MV-4-11 (cell line): ENCODE measurements at regions not wholly inside any gene's neighbourhood (a gene's known extent, or its start where the extent isn't known, plus 50 kb on each side); places are given as distances from the start of the nearest gene placed in this dataset.

Experiments
- DNase-seq: peaks from one replicate; lab custom pipeline; 2025; lab: John Stamatoyannopoulos, UW

GRCh38 chr9:73655831-73656230 is 504.2 kb downstream of the ANXA1 start:
- no peak for DNase-seq

GRCh38 chr9:73665253-73665652 is 513.6 kb downstream of the ANXA1 start:
- no peak for DNase-seq

- DNase-seq, result no peak
Observed at GRCh38 chr9:73667749-73668148, 516.1 kb downstream of the ANXA1 start.

GRCh38 chr9:73680831-73681230 is 529.2 kb downstream of the ANXA1 start:
- DNase-seq, result no peak

- DNase-seq, result no peak
Observed at GRCh38 chr9:73682789-73683188, 531.1 kb downstream of the ANXA1 start.

- DNase-seq, result peak; percentile 27
Observed at GRCh38 chr9:73683862-73684591, 532.4 kb downstream of the ANXA1 start.

GRCh38 chr9:73684601-73685000 is 532.9 kb downstream of the ANXA1 start:
- DNase-seq, result no peak

- no peak for DNase-seq
Observed at GRCh38 chr9:73685786-73686185, 534.1 kb downstream of the ANXA1 start.

- DNase-seq, result no peak
Observed at GRCh38 chr9:73689051-73689870, 537.6 kb downstream of the ANXA1 start.

- DNase-seq, result no peak
Observed at GRCh38 chr9:73701415-73702057, 549.9 kb downstream of the ANXA1 start.

- DNase-seq, result no peak
Observed at GRCh38 chr9:73714294-73714693, 562.6 kb downstream of the ANXA1 start.

- no peak for DNase-seq
Observed at GRCh38 chr9:73715591-73715990, 563.9 kb downstream of the ANXA1 start.

GRCh38 chr9:73719660-73720059 is 568.0 kb downstream of the ANXA1 start:
- DNase-seq, result no peak

- DNase-seq, result no peak
Observed at GRCh38 chr9:73720601-73721000, 568.9 kb downstream of the ANXA1 start.

- no peak for DNase-seq
Observed at GRCh38 chr9:73736270-73736669, 584.6 kb downstream of the ANXA1 start.

- no peak for DNase-seq
Observed at GRCh38 chr9:73738741-73739530, 587.3 kb downstream of the ANXA1 start.

- DNase-seq, result no peak
Observed at GRCh38 chr9:73741316-73741715, 589.7 kb downstream of the ANXA1 start.

- DNase-seq, result no peak
Observed at GRCh38 chr9:73742412-73742811, 590.7 kb downstream of the ANXA1 start.

GRCh38 chr9:73743826-73744225 is 592.2 kb downstream of the ANXA1 start:
- DNase-seq, result no peak

GRCh38 chr9:73745598-73745997 is 593.9 kb downstream of the ANXA1 start:
- no peak for DNase-seq

- DNase-seq, result no peak
Observed at GRCh38 chr9:73753171-73753570, 601.5 kb downstream of the ANXA1 start.

- DNase-seq, result no peak
Observed at GRCh38 chr9:73761905-73762304, 610.2 kb downstream of the ANXA1 start.
